ENCODE measurements at regions not wholly inside any gene's neighbourhood (a gene's known extent, or its start where the extent isn't known, plus 50 kb on each side); places are given as distances from the start of the nearest gene placed in this dataset.

DNA sequence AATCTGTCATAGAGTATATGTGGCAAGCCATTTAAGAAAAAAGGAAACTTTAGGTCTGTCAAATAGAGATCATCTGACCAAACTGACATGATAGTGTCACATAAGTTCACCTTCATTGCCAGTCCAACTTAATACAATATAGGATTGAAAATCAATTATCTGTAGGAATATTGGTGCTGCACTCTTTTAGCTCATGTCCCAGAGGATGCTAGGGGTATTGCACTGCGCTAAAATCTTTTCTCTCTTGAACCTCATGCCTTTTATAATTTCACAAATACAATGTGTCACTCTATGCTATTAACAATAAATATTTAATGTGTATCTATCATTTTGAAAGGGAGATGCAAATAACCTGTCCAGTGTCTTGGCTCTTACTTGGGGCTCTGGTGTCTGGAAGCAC, 72.4 kb upstream of the FAM120A start:
- no peaks in the 10 kb centered on the region for H3K9me2 ChIP-seq (ENCODE audit: insufficient read depth)
- TF ChIP-seq, protein P1, sequence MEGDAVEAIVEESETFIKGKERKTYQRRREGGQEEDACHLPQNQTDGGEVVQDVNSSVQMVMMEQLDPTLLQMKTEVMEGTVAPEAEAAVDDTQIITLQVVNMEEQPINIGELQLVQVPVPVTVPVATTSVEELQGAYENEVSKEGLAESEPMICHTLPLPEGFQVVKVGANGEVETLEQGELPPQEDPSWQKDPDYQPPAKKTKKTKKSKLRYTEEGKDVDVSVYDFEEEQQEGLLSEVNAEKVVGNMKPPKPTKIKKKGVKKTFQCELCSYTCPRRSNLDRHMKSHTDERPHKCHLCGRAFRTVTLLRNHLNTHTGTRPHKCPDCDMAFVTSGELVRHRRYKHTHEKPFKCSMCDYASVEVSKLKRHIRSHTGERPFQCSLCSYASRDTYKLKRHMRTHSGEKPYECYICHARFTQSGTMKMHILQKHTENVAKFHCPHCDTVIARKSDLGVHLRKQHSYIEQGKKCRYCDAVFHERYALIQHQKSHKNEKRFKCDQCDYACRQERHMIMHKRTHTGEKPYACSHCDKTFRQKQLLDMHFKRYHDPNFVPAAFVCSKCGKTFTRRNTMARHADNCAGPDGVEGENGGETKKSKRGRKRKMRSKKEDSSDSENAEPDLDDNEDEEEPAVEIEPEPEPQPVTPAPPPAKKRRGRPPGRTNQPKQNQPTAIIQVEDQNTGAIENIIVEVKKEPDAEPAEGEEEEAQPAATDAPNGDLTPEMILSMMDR (conservative IDR thresholded peaks at IDR 0.05), result peak; percentile 36; the same call in 1 of the 2 replicates
- TF ChIP-seq EZH2 (IDR thresholded peaks at IDR 0.05; ENCODE audit: low read depth), result no peak
- ChIA-PET CTCF (no interaction called here), POLR2A (ENCODE audit: unreplicated experiment) (no interaction called here)
- no peaks in the 10 kb centered on the region for H3K36me3 ChIP-seq (ENCODE audit: low read depth)
- no peaks in the 10 kb centered on the region for H3K79me2 ChIP-seq (ENCODE audit: low read depth)
- no peak overlapping the region for H3K4me2 ChIP-seq
- H2AFZ ChIP-seq, result no peak overlapping the region
- H4K20me1 ChIP-seq (ENCODE audit: insufficient read depth), result no peaks in the 10 kb centered on the region
- no peak overlapping the region for H3K27ac ChIP-seq
- no peaks in the 10 kb centered on the region for H3K9me3 ChIP-seq (ENCODE audit: insufficient read depth, low read depth)
- no peak for DNase-seq
- intact Hi-C loops (cut with micrococcal nuclease; ENCODE audit: unreplicated experiment), result loop anchor here (10.0 kb wide), 1 partner anchor 56 kb away; no protein-coding TSS in a partner anchor
- no TSS peak for BruUV-seq (replicated peaks)
- no peaks in the 10 kb centered on the region; the same call in 1 of the 2 replicates for H3F3A ChIP-seq (ENCODE audit: insufficient read depth, low read depth)
- H3K4me3 ChIP-seq, result no peak overlapping the region
- no peaks in the 10 kb centered on the region for H3K4me1 ChIP-seq (replicated peaks; ENCODE audit: insufficient read depth)
- no peaks in the 10 kb centered on the region for H3K27me3 ChIP-seq (ENCODE audit: insufficient read depth, low read depth)

GRCh38 chr9:93380410-93381060, 71.0 kb upstream of the FAM120A start:
- no peak overlapping the region for H3K27ac ChIP-seq
- no peak for TF ChIP-seq EZH2 (IDR thresholded peaks at IDR 0.05; ENCODE audit: low read depth)
- TF ChIP-seq, protein P1 (conservative IDR thresholded peaks at IDR 0.05), result no peak
- no peaks in the 10 kb centered on the region for H3K9me3 ChIP-seq (ENCODE audit: insufficient read depth, low read depth)
- BruUV-seq (replicated peaks), result no TSS peak
- H3K36me3 ChIP-seq (ENCODE audit: low read depth), result no peaks in the 10 kb centered on the region
- H3K4me2 ChIP-seq, result no peak overlapping the region
- POLR2A ChIA-PET (ENCODE audit: unreplicated experiment), result interaction anchor here (0.6 kb wide), 1 partner anchor 1094 kb away, joined by 4 read pairs; no protein-coding TSS in a partner anchor
- H3K4me1 ChIP-seq (replicated peaks; ENCODE audit: insufficient read depth), result no peaks in the 10 kb centered on the region
- no peaks in the 10 kb centered on the region for H4K20me1 ChIP-seq (ENCODE audit: insufficient read depth)
- H3K79me2 ChIP-seq (ENCODE audit: low read depth), result no peaks in the 10 kb centered on the region
- intact Hi-C loops (cut with micrococcal nuclease; ENCODE audit: unreplicated experiment), result no loop called here
- CTCF ChIA-PET, result no interaction called here
- H3K9me2 ChIP-seq (ENCODE audit: insufficient read depth), result no peaks in the 10 kb centered on the region
- no peak overlapping the region for H2AFZ ChIP-seq
- H3K4me3 ChIP-seq, result no peak overlapping the region
- no peaks in the 10 kb centered on the region; the same call in 1 of the 2 replicates for H3F3A ChIP-seq (ENCODE audit: insufficient read depth, low read depth)
- no peaks in the 10 kb centered on the region for H3K27me3 ChIP-seq (ENCODE audit: insufficient read depth, low read depth)
- no peak for DNase-seq

GRCh38 chr9:93387791-93388190, 63.7 kb upstream of the FAM120A start:
- Histone ChIP-seq H2AFZ (no peak overlapping the region), H3F3A (ENCODE audit: insufficient read depth, low read depth) (no peaks in the 10 kb centered on the region; the same call in 1 of the 2 replicates), H3K36me3 (ENCODE audit: low read depth) (no peaks in the 10 kb centered on the region), H3K4me1 (replicated peaks; ENCODE audit: insufficient read depth) (no peaks in the 10 kb centered on the region), H3K9me2 (ENCODE audit: insufficient read depth) (no peaks in the 10 kb centered on the region), H3K4me2 (no peak overlapping the region), H3K9me3 (ENCODE audit: insufficient read depth, low read depth) (no peaks in the 10 kb centered on the region), H3K27me3 (ENCODE audit: insufficient read depth, low read depth) (no peaks in the 10 kb centered on the region), H3K27ac (no peak overlapping the region), H3K4me3 (no peak overlapping the region), H3K79me2 (ENCODE audit: low read depth) (no peaks in the 10 kb centered on the region), H4K20me1 (ENCODE audit: insufficient read depth) (no peaks in the 10 kb centered on the region)
- no TSS peak for BruUV-seq (replicated peaks)
- DNase-seq, result no peak
- TF ChIP-seq, protein P1 (conservative IDR thresholded peaks at IDR 0.05), result no peak
- TF ChIP-seq EZH2 (IDR thresholded peaks at IDR 0.05; ENCODE audit: low read depth), result no peak
- intact Hi-C loops (cut with micrococcal nuclease; ENCODE audit: unreplicated experiment), result no loop called here
- ChIA-PET POLR2A (ENCODE audit: unreplicated experiment) (no interaction called here), CTCF (no interaction called here)
